ENCODE measurements at regions not wholly inside any gene's neighbourhood (a gene's known extent, or its start where the extent isn't known, plus 50 kb on each side); places are given as distances from the start of the nearest gene placed in this dataset.
A peak's percentile ranks its signal among the peaks of the same experiment; 100 is the strongest.

GRCh38 chr20:11807054-11808048, 110.3 kb upstream of the BTBD3 start:
- DNase-seq (ENCODE audit: low read depth), result peak; percentile 61
- no peak overlapping the region for H3K4me3 ChIP-seq (ENCODE audit: low read length)

DNA sequence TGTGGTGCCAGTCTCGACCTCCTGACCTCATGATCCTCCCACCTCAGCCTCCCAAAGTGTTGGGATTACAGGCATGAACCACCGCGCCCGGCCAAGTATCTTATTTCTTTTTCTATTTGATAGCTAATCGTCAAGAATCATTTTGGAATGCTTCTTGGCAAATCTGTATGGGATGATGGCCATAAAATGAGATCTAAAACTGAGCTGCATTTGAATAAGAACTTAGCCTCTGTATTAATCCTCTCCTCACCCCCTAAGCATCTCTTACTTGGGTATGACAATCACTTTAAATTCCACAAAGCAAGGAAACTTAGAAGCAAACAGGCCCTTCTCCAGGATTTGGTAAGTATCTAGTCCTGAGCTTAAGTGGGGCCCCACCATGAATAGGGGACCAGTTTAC, 108.9 kb upstream of the BTBD3 start:
- no peak overlapping the region for H3K4me3 ChIP-seq (ENCODE audit: low read length)
- TF ChIP-seq, protein P1, sequence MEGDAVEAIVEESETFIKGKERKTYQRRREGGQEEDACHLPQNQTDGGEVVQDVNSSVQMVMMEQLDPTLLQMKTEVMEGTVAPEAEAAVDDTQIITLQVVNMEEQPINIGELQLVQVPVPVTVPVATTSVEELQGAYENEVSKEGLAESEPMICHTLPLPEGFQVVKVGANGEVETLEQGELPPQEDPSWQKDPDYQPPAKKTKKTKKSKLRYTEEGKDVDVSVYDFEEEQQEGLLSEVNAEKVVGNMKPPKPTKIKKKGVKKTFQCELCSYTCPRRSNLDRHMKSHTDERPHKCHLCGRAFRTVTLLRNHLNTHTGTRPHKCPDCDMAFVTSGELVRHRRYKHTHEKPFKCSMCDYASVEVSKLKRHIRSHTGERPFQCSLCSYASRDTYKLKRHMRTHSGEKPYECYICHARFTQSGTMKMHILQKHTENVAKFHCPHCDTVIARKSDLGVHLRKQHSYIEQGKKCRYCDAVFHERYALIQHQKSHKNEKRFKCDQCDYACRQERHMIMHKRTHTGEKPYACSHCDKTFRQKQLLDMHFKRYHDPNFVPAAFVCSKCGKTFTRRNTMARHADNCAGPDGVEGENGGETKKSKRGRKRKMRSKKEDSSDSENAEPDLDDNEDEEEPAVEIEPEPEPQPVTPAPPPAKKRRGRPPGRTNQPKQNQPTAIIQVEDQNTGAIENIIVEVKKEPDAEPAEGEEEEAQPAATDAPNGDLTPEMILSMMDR (IDR thresholded peaks at IDR 0.05; ENCODE audit: insufficient read depth, low read depth, low read length, missing control alignments), result no peak

More at GRCh38 chr20:11807054-11808048, 110.3 kb upstream of the BTBD3 start:
- TF ChIP-seq, protein P1 (IDR thresholded peaks at IDR 0.05; ENCODE audit: insufficient read depth, low read depth, low read length, missing control alignments), result no peak

GRCh38 chr20:11810311-11811083, 107.2 kb upstream of the BTBD3 start:
- peak; percentile 66 for DNase-seq (ENCODE audit: low read depth)
- TF ChIP-seq, protein P1 (IDR thresholded peaks at IDR 0.05; ENCODE audit: insufficient read depth, low read depth, low read length, missing control alignments), result no peak
- no peak overlapping the region for H3K4me3 ChIP-seq (ENCODE audit: low read length)

More for the DNA sequence above, 108.9 kb upstream of the BTBD3 start:
- no peak for DNase-seq (ENCODE audit: low read depth)

DNA sequence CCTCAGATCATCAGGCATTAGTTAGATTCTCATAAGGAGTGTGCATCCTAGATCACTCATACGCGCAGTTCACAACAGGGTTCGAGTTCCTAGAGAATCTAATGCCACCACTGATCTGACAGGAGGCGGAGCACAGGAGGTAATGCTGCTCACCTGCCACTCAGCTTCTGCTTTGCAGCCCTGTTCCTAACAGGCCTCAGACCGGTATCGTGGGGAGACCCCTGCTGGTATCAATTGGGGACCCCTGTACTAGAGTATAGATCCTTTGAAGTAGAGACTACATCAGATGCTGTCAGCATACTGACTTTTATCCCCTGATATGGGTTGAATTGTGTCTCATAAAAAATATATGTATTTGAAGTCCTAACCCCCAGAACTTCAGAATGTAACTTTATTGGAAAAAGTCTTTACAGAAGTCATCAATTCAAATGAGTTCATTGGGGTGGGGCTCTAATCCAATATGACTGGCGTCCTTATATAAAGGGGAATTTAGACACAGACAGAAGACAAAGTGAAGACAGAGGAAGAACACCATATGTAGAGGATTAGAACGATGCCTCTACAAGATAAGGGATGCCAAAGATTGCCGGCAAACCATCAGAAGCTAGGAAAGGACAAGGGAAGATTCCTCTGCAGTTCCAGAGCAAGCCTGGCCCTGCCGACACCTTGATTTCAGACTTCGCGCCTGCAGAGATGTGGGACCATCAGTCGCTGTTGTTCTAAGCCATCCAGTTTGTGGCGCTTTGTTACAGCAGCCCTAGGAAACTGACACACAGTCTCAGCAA, 104.4 kb upstream of the BTBD3 start:
- no peak overlapping the region for H3K4me3 ChIP-seq (ENCODE audit: low read length)
- TF ChIP-seq, protein P1 (IDR thresholded peaks at IDR 0.05; ENCODE audit: insufficient read depth, low read depth, low read length, missing control alignments), result no peak
- no peak for DNase-seq (ENCODE audit: low read depth)

- peak; percentile 68 for DNase-seq (ENCODE audit: low read depth)
- TF ChIP-seq, protein P1 (IDR thresholded peaks at IDR 0.05; ENCODE audit: insufficient read depth, low read depth, low read length, missing control alignments), result no peak
- H3K4me3 ChIP-seq (ENCODE audit: low read length), result no peak overlapping the region
Measured at GRCh38 chr20:11814267-11814666, 103.4 kb upstream of the BTBD3 start.

DNA sequence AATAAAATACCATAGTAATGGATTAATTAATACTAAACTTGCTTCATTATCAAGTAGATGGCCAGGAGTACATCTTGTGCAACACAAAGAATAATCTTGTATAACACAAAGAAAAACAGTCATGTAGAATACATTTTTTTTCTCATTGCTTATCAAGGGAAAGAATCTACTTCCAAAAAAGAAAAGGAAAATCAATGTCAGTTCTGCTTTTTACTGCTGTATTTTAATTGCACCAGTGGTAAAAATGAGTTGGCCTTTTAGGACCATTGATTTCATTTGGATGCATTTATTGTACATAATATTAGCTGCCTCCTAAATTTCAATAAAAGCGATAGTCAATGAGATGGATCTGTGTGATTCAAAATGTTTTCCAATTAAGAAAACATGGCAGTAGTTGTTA, 96.9 kb upstream of the BTBD3 start:
- DNase-seq (ENCODE audit: low read depth), result no peak
- TF ChIP-seq, protein P1 (IDR thresholded peaks at IDR 0.05; ENCODE audit: insufficient read depth, low read depth, low read length, missing control alignments), result no peak
- no peak overlapping the region for H3K4me3 ChIP-seq (ENCODE audit: low read length)

Data from epithelial cell of esophagus (primary cell).